ENCODE measurements at regions not wholly inside any gene's neighbourhood (a gene's known extent, or its start where the extent isn't known, plus 50 kb on each side); places are given as distances from the start of the nearest gene placed in this dataset.

GRCh38 chr3:53969086-53969485 is 77.4 kb upstream of the SELENOK start:
- no peak for DNase-seq (ENCODE audit: low spot score)
- intact Hi-C loops (cut with DNase I) = no loop called here

DNA sequence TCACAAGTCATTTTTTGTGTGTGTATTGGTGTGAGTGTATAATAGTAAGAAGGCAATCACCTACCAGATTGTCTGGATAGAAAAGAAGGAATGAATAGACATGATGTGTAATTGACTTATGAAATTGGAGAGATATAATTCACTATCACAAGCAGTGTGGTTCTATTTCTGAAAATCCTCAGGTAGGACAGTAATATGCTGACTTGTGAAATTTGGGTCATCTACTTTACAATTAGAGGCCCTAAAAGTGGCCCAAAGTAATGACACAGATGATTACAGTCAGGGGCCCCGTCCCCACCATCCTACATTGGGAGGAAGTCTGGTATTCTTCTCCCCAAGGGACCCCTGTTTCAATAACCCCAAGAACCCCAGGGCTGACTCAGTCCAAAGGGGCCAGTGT is 73.6 kb upstream of the SELENOK start:
- intact Hi-C loops (cut with DNase I) = no loop called here

GRCh38 chr3:53957831-53958230 is 66.2 kb upstream of the SELENOK start:
- intact Hi-C loops (cut with DNase I) = no loop called here
- DNase-seq (ENCODE audit: low spot score) = no peak

More for the DNA sequence above, 73.6 kb upstream of the SELENOK start:
- DNase-seq (ENCODE audit: low spot score) = no peak

GRCh38 chr3:53956586-53956985 is 64.9 kb upstream of the SELENOK start:
- intact Hi-C loops (cut with DNase I) = no loop called here
- no peak for DNase-seq (ENCODE audit: low spot score)

- DNase-seq (ENCODE audit: low spot score) = no peak
- intact Hi-C loops (cut with DNase I) = loop anchor here (10.0 kb wide), 1 partner anchor 195 kb away; no protein-coding TSS in a partner anchor
Observed at GRCh38 chr3:53949541-53949940, 57.9 kb upstream of the SELENOK start.

DNA sequence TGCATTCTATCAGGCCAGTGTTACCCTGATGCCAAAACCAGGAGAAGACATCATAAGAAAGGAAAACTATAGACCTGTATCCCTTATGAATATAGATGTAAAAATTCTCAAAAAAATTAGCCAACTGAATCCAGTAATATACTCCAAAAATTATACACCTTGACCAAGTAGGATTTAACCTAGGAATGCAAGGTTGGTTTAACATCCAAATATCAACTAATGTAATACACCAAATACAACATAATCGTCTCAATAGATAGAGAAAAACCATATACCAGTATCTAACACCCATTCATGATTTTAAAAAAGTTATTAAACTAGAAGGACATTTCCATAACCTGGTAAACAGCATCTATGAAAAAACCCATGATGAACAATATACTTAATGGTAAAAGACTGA is 56.5 kb upstream of the SELENOK start:
- intact Hi-C loops (cut with DNase I) = loop anchor here (10.0 kb wide), 1 partner anchor 197 kb away; no protein-coding TSS in a partner anchor
- DNase-seq (ENCODE audit: low spot score) = no peak

DNA sequence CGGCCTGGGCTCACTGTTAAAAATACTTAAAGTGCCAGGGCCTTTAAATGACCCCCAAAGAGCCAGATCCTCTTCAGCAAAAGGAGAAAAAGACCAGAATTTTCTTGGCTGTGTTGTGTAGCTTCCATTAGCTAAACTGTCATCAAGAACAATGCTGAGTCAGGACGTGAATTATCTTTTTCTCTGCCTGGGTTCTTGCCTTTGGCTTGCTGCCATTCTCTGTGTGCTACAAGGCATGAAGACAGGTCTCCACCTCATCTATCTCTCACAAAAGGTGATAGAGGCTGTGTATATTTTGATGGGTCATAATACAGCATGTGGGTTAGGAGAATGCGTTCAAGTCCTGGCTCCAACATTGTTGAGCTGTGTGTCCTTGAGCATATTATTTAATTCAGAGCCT is 52.4 kb upstream of the SELENOK start:
- intact Hi-C loops (cut with DNase I) = loop anchor here (10.0 kb wide), 1 partner anchor 201 kb away; no protein-coding TSS in a partner anchor
- no peak for DNase-seq (ENCODE audit: low spot score)

DNA sequence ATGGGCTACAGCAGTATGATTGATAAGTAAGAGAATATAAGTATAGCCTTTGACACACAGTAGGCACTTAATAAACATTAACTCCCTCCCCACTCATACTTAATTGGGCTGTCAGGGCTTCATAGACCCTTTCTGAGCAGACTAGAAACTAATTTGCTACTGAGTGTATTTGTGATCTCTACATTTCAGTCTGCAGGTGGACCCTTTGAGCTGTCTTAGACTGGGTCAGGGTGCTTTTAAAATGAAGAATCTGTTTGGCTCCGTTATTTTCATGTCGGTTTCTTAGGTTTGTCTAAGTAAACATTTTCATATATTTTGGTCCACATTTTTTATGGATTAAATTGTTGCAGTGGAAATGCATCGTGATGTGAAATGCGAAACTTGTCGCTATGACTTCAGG is 50.3 kb upstream of the SELENOK start:
- intact Hi-C loops (cut with DNase I) = loop anchor here (10.0 kb wide), 1 partner anchor 203 kb away; no protein-coding TSS in a partner anchor
- no peak for DNase-seq (ENCODE audit: low spot score)
